GM23338 (cell line): ENCODE measurements at regions not wholly inside any gene's neighbourhood (a gene's known extent, or its start where the extent isn't known, plus 50 kb on each side); places are given as distances from the start of the nearest gene placed in this dataset.

Experiments
- CREB1 ChIP-seq: fragments of 250-450 bp; sonication (Bioruptor Pico); IDR thresholded peaks from 2 replicates; pipeline ENCODE4 v1.5.0; 2020; ENCODE audit warnings: low read depth, mild to moderate bottlenecking, moderate library complexity
- CTCF ChIP-seq, 2 experiments: fragments of 200-600 bp in 1 of 2; sonication (generic) in 1 of 2; conservative IDR thresholded peaks; 2 replicates each; pipeline versions ENCODE4 v1.5.1 to v1.6.1; 2016 to 2017; ENCODE audit warnings: antibody characterized with exemption in 2 of 2, low read depth in 2 of 2, mild to moderate bottlenecking in 2 of 2, moderate library complexity in 1 of 2
- ETS1 ChIP-seq: IDR thresholded peaks from 2 replicates; pipeline ENCODE4 v1.6.1; 2016; ENCODE audit warnings: antibody characterized with exemption
- EZH2 ChIP-seq: fragments of 200-600 bp; sonication (generic); IDR thresholded peaks from one replicate; pipeline ENCODE4 v1.8.0; 2017; ENCODE audit warnings: antibody characterized with exemption, mild to moderate bottlenecking, low read depth; ENCODE audit not compliant: unreplicated experiment
- EZH2phosphoT487 ChIP-seq: fragments of 200-600 bp; sonication (generic); IDR thresholded peaks from one replicate; pipeline ENCODE4 v1.8.1; 2018; ENCODE audit warnings: antibody characterized with exemption; ENCODE audit not compliant: unreplicated experiment
- JUNB ChIP-seq: IDR thresholded peaks from one replicate; pipeline ENCODE4 v1.6.1; 2016; ENCODE audit warnings: antibody characterized with exemption; ENCODE audit not compliant: unreplicated experiment
- NANOG ChIP-seq: IDR thresholded peaks from 2 replicates; pipeline ENCODE4 v1.6.1; 2016; ENCODE audit warnings: antibody characterized with exemption, borderline replicate concordance
- POLR2AphosphoS5 ChIP-seq: IDR thresholded peaks from 2 replicates; pipeline ENCODE4 v1.6.1; 2016; ENCODE audit warnings: antibody characterized with exemption, low read depth
- REST ChIP-seq: IDR thresholded peaks from one replicate; pipeline ENCODE4 v1.6.1; 2018; ENCODE audit warnings: antibody characterized with exemption; ENCODE audit not compliant: unreplicated experiment
- STAT1 ChIP-seq: IDR thresholded peaks from one replicate; pipeline ENCODE4 v1.6.1; 2016; ENCODE audit warnings: antibody characterized with exemption; ENCODE audit not compliant: unreplicated experiment
- ZNF114 ChIP-seq: fragments of 250-450 bp; sonication (Bioruptor Pico); IDR thresholded peaks from 2 replicates; pipeline ENCODE4 v1.5.0; 2020; ENCODE audit warnings: mild to moderate bottlenecking, moderate library complexity
- ZNF331 ChIP-seq: fragments of 250-450 bp; sonication (Bioruptor Pico); IDR thresholded peaks from 2 replicates; pipeline ENCODE4 v1.5.0; 2020; ENCODE audit warnings: low read depth, mild to moderate bottlenecking, moderate library complexity

DNA sequence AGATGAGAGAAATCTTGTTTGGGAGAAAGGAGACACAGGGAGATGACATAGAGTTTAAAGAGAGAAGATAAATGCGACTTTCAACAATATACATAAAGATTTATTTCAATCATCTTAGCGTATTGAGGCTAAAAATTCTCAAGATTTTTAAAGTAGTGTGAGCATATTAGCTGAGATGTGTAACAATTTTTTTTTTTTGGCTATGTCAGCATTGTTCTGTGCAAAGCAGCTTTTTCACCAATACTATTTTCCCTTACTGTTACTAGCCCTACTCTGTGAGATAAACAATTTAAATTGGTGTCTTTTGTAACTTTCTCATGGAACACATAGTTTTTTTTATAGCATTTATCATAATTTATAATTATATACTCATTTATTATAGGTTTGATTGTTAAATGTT lies 185.2 kb upstream of the ZNF385D start:
- no peak for TF ChIP-seq CTCF (conservative IDR thresholded peaks at IDR 0.05; ENCODE audit: low read depth in 2 of 2)
- no peak for TF ChIP-seq POLR2AphosphoS5
- TF ChIP-seq EZH2phosphoT487, result no peak
- TF ChIP-seq EZH2, result no peak
- TF ChIP-seq NANOG, result no peak
- no peak for TF ChIP-seq CREB1
- no peak for TF ChIP-seq REST
- TF ChIP-seq STAT1, result no peak
- TF ChIP-seq ZNF114 (CRISPR knock-in tag), result no peak
- TF ChIP-seq ZNF331 (CRISPR knock-in tag), result no peak
- no peak for TF ChIP-seq ETS1
- TF ChIP-seq JUNB, result no peak
